HG03565 (cell line): ENCODE measurements at regions not wholly inside any gene's neighbourhood (a gene's known extent, or its start where the extent isn't known, plus 50 kb on each side); places are given as distances from the start of the nearest gene placed in this dataset.

Source experiments
- ATAC-seq: cut with Tn5 transposase; IDR thresholded peaks from one replicate; pipeline ENCODE4 v1.9.1; 2021; ENCODE audit warnings: mild to moderate bottlenecking, moderate library complexity; ENCODE audit not compliant: unreplicated experiment

DNA sequence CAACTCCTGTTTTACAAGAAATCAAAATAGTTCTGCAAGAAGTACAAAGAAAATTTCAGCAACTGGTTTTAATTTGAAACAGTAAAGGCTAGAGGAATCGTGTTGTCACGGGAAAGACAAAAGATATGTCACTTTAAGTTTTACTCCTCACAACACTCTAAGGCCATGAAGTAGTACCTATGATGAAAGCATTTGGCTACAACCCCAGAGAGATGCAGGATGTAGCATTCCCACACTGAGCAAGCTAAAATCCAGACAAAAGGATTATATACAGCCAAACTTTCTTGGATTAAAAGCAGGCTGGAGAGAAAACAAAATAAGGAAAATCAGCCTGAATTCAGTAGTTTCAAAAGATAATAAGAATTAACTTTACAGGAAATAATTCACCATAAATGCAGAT, 245.5 kb upstream of the STEAP1 start:
- no peak for ATAC-seq

DNA sequence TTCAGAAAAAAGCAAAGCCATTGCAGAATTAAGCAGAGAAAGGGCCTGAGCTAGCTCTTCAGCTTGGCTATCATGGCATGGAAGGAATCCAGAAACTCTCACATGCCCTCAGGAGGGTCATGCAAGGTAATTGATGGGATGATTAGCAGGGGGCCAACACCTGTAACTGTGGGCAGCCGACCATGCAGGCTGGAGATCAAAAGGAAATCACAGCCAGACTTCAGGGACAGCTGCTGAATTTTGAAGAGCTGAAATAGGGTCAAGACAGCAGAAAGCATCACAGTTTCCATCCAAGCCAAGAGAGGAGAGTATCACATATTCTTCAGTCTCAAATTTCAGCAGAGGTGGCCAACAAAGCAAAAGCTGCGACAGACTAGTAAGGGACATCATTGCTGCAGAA, 239.6 kb upstream of the STEAP1 start:
- no peak for ATAC-seq

DNA sequence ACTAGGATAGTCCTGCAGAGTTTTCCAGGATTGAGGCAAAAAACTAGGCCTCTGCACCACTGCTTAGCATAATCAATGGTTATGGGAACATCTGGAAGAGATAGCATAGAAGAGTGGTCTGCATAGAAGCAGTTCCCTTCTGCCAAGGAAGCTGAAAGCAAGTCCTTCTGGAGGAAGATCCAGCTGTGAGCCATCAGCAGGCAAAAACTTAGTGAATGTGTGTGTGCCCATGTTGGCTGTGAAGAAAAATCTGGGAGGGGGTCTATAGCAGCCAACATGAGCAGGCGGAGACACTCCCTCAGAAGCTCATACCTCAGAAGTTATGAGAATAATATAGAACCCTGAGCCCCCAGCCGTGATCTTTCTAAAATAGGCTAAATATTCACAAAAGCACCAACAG, 228.1 kb upstream of the STEAP1 start:
- ATAC-seq, result no peak

DNA sequence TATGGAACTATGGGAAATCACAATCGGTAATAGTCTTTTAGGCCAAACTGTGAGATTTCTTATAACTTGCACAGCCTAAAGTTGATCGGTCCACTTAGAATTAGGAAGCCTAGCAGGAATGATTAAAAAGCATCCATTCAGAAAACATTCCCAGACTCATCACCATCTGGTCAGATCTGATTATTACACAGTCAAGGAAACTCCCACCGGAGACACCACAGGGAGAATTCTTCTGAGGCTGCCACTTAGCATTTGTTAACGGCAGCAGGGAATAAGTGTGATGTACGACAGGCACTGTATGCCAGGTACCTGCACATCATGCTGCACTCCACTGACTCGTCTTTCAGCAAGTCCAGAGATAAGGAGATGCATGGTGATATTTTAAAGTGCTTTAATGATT, 227.6 kb upstream of the STEAP1 start:
- ATAC-seq, result no peak

DNA sequence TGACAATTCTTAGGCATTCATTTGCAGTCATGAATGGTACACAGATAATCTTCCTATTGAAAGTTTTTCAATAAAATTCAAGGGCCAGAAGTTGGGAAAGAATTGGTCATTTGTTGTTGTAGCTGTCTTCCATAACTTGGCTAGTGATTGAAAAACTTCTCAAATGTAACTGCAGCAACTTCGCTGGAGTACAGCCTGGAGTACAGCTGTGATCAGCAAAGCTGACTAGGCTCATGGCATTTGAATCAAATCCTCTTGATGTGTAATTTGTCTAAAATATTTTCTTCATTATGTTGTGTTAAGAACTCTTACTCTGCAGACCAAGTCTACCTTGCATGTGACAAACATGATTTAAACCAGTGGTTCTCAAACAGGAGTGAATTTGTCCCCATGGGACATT, 226.5 kb upstream of the STEAP1 start:
- ATAC-seq, result no peak

DNA sequence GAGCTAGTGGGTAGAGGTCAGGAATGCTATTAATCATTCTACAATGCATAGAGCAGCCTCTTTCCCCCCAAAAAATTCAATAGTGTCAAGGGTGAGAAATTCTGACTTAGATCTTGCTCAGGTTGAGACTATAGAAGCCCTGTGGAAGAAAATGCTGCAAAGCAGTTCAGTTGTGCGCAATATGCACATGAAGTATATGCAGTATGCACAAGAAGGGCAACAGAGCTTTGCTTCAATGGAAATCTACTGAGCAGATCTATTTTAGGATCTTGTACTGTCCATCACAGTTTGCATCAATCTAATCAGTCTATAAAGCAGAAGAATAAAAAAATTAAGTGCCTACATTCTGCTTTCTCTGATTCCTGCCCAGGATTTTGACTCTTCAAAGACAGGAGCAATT, 225.8 kb upstream of the STEAP1 start:
- ATAC-seq, result no peak

DNA sequence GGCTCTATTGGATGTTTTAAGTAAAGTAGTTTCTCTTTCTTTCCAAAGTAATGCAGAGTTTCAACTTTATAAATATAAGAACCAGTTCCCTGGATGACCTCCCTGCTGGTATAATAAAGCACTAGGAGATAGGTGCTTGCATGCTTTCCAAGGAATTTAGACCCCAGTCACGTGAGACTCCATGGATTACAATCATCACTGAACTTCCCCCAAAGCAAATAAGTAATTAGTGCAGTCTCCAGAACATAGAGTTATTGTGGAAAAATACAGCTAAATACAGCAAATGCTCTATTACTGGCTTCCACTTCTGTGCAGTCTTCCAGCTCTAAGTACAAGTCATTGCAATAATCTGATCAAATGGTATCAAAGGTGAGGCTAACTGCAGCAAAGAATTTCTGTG, 220.2 kb upstream of the STEAP1 start:
- ATAC-seq, result no peak

DNA sequence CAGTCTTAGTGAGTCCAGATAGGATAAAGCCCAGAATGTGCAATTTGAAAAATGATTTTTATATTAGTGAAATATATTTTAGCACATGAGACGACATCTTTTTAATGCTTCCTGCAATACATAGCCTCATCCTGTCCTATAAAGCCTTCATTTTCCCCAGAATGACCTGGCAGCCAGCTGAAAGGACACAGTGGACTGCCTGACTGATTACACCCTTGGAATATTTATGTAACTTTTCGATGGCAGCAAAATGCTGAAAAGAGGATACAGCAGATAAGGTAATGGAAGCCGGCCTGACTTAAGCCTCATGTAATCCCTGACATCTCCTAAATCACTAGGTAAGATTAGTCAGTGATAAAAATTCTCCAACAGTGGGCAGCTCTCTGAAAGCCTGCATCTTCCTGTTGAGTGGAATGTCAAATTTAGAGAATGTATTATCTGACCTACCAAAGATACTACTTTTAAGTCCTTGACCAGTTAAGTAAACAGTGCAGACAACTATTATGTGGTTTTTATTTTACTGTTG, 210.7 kb upstream of the STEAP1 start:
- ATAC-seq, result no peak

DNA sequence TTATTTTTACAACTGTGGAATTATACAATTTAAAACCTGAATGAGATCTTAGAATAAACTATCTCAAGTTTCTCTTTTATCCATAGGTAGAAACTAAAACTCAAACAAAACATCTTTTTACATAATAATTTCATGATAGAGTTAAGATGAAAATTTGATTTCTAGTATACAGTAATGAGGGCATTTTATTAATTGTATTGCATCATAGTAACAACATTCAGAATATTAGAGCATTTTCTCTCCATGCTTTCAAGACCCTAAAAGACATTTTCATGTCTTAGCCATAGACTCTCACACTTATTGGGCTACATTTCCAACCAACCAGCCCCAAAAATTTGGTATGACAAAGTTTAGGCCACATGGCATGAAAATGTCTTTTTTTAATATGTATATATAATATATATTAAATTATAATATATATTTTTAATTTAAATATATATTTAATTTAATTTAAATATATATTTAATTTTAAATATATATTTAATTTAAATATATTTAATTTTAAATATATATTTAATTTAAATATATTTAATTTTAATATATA, 195.7 kb upstream of the STEAP1 start:
- ATAC-seq, result no peak

DNA sequence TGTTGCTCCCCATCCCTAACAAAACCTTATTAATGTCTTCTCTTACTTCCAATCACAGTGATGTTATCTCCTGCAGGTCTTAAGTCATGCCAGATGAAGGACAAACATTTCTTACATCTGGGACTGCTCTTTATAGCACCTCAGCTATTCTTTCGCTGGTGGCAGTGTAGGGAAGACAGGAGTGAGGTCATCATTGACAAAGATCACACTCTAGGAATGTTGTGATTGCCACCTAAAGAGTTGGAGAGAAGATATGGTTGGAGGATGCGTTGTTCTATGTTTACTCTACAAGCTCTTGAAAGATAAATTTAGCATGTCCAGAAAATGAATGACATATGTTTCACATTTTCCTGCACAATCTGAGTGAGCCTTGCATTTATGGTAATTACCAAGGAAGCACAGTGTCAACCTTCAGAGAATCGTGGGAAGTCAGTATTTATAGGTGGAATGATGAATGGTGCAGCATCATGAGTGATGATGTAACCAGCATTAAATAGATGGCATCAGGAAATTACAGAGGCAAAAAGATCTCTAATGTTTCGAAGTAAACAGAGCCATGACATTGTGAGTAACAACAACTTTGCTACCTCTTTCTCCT, 188.1 kb upstream of the STEAP1 start:
- no peak for ATAC-seq

DNA sequence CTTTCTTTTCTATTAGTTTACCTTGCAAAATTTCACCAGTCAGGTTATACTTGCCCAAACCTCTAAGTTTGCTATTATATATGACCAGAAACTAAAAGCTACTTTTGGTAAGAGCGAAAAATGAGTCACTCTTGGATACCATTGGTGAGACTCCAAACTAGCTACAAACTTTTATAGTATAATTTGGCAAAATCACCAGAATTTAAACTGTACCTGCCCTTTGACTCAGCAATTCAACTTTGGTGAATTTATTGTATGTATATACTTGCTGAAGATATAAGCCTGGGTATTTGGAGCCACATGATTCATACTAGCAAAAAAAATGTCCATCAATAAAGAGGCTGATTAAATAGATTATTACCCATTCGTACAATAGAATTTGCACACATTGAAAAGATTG, 178.7 kb upstream of the STEAP1 start:
- ATAC-seq, result no peak

DNA sequence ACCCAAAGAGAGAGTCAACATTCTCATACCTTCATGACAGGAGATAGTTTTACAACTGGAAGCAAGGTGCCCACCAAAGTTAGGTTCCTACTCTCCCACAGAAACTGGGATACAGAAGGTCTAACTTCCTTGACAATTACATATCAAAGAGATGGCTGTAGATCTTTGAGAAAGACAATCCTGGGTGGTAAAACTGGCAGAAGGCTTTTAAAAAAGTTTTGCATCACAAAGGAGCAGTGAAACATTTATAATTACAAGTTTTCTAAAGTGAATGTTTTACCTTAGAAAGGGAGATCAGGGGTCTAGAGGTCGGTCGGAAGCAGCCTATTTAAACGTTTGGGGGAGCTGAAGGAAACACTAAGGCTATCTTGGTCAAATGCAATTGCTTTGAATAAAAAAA, 166.6 kb upstream of the STEAP1 start:
- ATAC-seq, result no peak

DNA sequence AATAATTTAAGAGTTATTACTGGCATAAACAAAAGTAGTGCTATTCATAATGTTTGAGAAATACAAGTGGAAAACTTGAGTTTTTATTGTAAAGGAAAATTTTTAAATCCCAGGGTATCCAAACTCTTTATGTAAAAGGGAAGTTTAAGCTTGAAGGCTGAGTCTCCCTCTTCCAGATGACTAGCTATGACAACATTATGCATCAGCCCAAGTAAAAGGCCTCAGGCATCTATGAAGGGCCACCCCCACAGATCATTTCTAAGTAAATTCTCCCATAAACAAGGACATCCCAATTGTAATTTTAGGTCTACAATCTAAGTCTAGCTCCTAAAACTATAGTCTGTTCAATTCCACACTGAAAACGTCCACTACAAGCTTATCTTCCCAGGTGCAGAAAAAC, 166.2 kb upstream of the STEAP1 start:
- no peak for ATAC-seq

DNA sequence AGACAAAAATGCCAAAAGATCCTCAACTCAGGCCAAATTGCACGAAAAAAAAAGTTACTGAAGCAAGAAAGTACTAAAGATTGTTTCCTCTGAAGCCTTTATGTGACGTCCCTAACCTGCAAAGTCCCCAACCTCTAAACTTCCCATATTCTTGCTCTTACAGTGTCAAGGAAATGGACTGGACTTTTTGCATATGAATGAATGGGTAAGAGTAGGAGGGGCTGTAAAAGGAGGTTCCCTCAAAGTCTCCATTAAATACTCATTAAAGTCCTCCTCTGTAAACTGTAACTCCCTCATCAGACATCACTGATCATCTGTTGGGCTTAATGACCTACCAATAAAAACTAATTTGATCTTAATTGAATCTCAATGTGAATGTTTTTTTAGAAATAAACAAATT, 164.8 kb upstream of the STEAP1 start:
- no peak for ATAC-seq

DNA sequence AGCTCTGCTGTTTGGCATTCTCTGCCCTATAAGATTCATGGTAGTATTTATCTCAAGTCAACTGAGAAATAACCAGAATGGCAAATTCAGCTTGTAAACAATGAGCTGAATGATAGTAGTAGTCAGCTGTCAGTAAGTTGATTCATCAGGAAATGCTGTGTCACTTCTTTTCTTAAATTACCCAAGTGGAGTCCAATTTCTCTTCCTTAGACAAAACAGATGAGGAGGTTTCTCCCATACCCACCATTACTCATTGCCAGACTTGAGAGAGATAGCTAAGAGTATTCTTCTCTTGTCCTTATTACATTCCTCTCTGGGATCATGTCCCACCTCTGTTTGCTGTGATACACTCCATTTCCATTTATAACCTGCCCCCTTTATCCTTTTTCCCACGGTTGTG, 159.8 kb upstream of the STEAP1 start:
- no peak for ATAC-seq

DNA sequence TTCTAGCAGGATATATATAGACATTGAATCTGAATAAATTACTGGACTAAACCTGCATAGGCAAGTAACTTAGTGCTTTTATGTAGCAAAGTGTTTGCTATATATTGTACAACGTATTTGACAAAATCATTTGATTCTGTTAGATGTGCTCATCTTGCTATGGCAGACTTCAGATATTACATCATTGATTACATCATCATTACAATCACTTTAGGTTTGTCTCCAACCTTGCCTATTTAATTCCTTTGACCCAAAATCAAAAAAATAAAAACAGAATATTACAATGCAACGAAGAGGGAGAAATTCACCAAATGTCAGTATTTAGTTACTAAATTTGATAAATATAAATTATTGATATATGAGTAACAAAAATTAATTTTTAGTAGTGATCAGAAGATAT, 155.7 kb upstream of the STEAP1 start:
- no peak for ATAC-seq

DNA sequence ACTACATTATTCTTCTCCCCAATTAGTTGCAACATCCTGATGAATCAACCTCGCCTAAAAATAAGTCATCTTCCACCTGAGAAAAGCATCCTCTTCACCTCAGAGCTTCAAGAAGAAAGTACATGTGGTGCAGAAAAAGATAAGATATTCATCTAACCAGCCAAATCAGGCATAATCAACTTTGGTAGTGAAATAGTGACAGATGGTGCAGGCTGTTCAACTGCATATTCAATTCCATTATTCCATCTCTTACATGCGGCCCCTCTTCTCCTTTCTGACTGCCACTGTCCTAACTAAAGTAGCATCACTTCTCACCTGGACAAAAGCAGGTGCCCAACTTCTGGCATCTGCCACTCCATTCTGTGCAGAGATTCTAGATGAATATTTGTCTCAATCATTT, 148.4 kb upstream of the STEAP1 start:
- no peak for ATAC-seq

DNA sequence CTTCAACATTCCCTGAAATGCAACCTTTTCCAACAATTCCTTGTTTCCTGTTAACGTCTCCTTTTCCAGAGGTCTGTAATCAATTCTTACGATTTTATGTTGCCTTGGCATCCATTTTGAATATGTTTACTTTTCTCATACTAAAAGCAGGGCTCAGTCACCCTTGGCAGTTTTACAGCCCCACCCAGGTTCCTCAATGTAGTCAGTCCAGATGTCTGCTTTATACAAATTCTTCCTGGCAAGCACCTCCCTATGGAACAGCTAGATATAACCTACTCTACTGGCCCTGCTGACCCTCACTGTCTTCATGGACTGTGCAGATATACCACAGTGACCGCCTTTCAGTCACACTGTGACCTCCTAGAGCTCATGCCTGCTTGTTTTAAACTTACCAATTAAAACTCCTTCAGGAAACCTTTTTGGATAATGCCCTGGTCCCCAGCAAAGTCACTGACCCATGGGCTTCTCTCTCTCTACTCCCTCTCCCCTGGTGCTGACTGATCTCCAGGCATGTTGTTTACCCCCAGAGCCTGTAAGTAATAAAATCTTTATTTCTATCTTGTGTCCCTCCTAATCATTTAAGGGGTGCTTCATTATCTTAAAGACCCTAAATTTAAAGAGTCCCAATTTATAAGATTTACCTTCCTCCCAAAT, 147.1 kb upstream of the STEAP1 start:
- no peak for ATAC-seq

DNA sequence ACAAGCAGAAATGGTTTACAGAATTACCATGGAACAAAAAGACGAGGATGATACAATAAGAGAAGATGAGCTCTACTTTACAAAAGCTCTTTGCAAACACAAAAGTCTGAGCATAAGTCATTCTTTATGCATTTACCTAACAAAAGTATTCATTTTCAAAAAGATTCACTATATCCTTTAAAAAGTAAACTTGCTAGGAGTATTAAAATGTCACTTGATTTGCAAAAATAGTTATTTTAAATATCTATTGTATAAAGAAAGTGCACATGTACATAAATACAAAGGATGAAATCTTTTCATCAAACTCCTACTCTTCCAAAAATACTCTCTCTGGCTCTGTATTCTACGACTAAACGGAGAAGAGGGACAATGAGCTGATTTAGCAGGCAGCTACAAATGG, 146.4 kb upstream of the STEAP1 start:
- ATAC-seq, result no peak

DNA sequence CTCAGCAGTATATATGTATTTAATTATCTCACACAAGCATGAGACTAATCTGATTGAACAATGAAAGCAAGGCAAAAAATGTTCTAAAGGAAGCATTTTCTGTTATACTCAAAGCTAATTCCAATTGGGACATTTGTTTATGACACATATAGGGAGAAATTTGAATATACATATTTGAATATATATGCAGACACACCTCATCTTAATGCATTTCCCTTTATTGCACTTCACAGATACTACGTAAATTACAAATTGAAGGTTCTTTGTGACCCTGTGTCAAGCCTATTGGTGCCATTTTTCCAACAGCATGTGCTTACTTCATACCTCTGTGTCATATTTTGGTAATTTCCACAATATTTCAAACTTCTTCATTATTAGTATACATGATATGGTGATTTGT, 132.1 kb upstream of the STEAP1 start:
- ATAC-seq, result no peak

DNA sequence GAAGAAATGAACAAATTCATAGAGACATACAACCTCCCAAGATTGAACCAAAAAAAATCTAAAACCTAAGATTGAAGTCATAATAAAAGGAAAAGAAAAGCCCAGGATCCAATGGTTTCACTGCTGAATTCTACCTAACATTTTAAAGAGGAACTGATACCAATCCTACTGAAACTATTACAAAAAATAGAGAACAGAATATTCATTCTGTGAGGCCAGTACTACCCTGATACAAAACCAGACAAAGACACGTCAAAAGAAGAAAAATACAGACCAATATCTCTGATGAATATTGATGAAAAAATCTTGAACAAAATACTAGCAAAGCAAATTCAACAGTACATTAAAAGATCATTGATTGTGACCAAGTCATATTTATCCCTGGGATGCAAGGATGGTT, 128.5 kb upstream of the STEAP1 start:
- peak; percentile 86 for ATAC-seq

DNA sequence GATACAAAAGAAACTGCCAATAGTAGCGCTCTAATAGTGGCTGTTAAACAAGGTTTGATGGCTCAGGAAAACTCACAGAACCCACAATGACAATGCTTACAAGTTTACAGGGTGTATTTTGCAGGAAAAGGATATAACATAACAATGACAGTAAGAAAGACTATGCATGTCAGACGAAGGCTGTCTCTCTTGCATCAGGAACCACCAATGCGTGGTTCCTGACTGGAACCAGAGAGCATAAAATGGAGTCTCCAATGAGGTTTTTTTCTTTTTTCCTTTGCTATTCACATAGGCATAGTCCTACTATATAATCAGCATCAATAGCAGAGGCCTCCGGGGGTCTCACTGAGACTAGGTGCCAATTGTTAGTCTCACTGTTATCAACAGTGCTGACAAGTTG, 120.4 kb upstream of the STEAP1 start:
- no peak for ATAC-seq

DNA sequence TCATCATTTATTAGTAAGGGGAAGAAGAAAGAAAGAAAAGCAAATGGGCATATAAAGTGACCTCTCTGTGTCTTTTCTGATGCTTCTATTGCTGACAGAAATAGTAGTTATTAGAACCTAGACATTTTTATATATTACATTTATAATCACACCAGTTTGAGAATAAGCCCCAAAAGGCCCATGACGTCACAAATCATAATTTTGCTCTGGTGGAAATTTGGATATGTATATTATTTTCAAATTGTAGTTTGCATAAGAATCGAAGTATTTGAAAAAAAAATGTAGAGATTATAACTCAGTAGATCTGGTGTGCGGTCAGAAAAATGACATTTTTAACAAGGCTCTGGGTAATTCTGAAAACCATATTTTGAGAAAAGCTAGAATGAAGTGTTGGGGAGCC, 101.2 kb upstream of the STEAP1 start:
- no peak for ATAC-seq
